GM12878 (cell line): ENCODE measurements at regions not wholly inside any gene's neighbourhood (a gene's known extent, or its start where the extent isn't known, plus 50 kb on each side); places are given as distances from the start of the nearest gene placed in this dataset.

ENCODE experiments used
- ATAC-seq: fragments of 200-7000 bp; cut with Tn5 transposase; 3 replicates; pipeline ENCODE4 v1.9.1; 2020; ENCODE audit warnings: mild to moderate bottlenecking, moderate library complexity
- BruUV-seq: library from RNA; stranded (reverse); fragments of 400-500 nt; replicated peaks from 2 replicates; lab custom pipeline; 2021; lab: Mats Ljungman, UMichigan
- CTCF ChIA-PET: fragments of 300-600 bp; sonication (Branson Sonifier 250); formaldehyde crosslinking; extraction: SDS; loops from one replicate; lab custom pipeline; 2021; ENCODE audit warnings: inconsistent platforms; lab: Yijun Ruan, JAX
- POLR2A ChIA-PET: fragments of 350-600 bp; formaldehyde crosslinking; extraction: SDS; loops from one replicate; lab custom pipeline; 2021; ENCODE audit warnings: inconsistent platforms; lab: Charles Lee
- RAD21 ChIA-PET: fragments of 300-600 bp; sonication (Branson Sonifier 250); formaldehyde crosslinking; loops from one replicate; lab custom pipeline; 2023; ENCODE audit warnings: antibody characterized with exemption; ENCODE audit not compliant: unreplicated experiment; lab: Charles Lee
- SMC1A ChIA-PET: fragments of 300-600 bp; sonication (Branson Sonifier 250); formaldehyde crosslinking; loops from one replicate; lab custom pipeline; 2023; ENCODE audit not compliant: unreplicated experiment, uncharacterized antibody; lab: Charles Lee
- DNase-seq: peaks from one replicate; pipeline ENCODE4 v3.0.0-alpha.2; 2011; ENCODE audit warnings: low read depth, low spot score
- FAIRE-seq: peaks from 3 replicates; lab custom pipeline; 2011; peaks lifted over from hg19 to GRCh38; lab: Jason Lieb, UNC
- H2AFZ ChIP-seq: 2 replicates; pipeline ENCODE4 v1.6.0; 2011; ENCODE audit warnings: low read depth, low read length, control low read depth; ENCODE audit not compliant: control insufficient read depth
- H3K27ac ChIP-seq: 2 replicates; pipeline ENCODE4 v1.5.1; 2011; ENCODE audit warnings: control low read depth; ENCODE audit not compliant: control insufficient read depth, insufficient read depth
- H3K27me3 ChIP-seq, 2 experiments: replicated peaks in 1 of 2; 2 replicates each; pipeline versions ENCODE4 v1.6.0 to v1.6.1; 2011; ENCODE audit warnings: low read length in 1 of 2; ENCODE audit not compliant: control insufficient read depth in 2 of 2, insufficient read depth in 2 of 2
- H3K36me3 ChIP-seq, 2 experiments: 2 replicates each; pipeline ENCODE4 v1.5.1; 2011; ENCODE audit warnings: low read length in 1 of 2; ENCODE audit not compliant: control insufficient read depth in 2 of 2, insufficient read depth in 2 of 2
- H3K4me1 ChIP-seq: 2 replicates; pipeline ENCODE4 v1.6.1; 2011; ENCODE audit warnings: mild to moderate bottlenecking, low read length, moderate library complexity, mixed read lengths; ENCODE audit not compliant: control insufficient read depth, insufficient read depth
- H3K4me2 ChIP-seq: 2 replicates; pipeline ENCODE4 v1.6.0; 2011; ENCODE audit warnings: control low read depth; ENCODE audit not compliant: control insufficient read depth, insufficient read depth
- H3K4me3 ChIP-seq: fragments of 200-600 bp; sonication (generic); 2 replicates; pipeline ENCODE4 v1.5.1; 2016
- H3K79me2 ChIP-seq: 2 replicates; pipeline ENCODE4 v1.6.0; 2011; ENCODE audit warnings: low read length; ENCODE audit not compliant: control insufficient read depth, insufficient read depth
- H3K9ac ChIP-seq: 2 replicates; pipeline ENCODE4 v1.8.0; 2011; ENCODE audit warnings: low read length, control low read depth, mixed read lengths; ENCODE audit not compliant: control insufficient read depth, insufficient read depth
- H3K9me3 ChIP-seq: replicated peaks from 3 replicates; pipeline ENCODE4 v1.5.1; 2011; ENCODE audit warnings: mild to moderate bottlenecking, low read length; ENCODE audit not compliant: control insufficient read depth, insufficient read depth
- H4K20me1 ChIP-seq: 2 replicates; pipeline ENCODE4 v1.6.0; 2011; ENCODE audit not compliant: control insufficient read depth, insufficient read depth
- ASH2L ChIP-seq: fragments of 300-600, 200-600 bp; sonication (generic); IDR thresholded peaks from 2 replicates; pipeline ENCODE4 v1.6.1; 2017; ENCODE audit warnings: low read depth, mild to moderate bottlenecking, borderline replicate concordance
- BCL11A ChIP-seq: IDR thresholded peaks from 2 replicates; pipeline ENCODE4 v1.6.1; 2011; ENCODE audit warnings: low read depth, low read length
- BCL3 ChIP-seq: IDR thresholded peaks from 2 replicates; pipeline ENCODE4 v1.6.1; 2011; ENCODE audit warnings: borderline replicate concordance, low read depth, mild to moderate bottlenecking, moderate library complexity, low read length; ENCODE audit not compliant: insufficient read depth, poor library complexity, severe bottlenecking
- CREB1 ChIP-seq: IDR thresholded peaks from 2 replicates; pipeline ENCODE4 v1.6.1; 2012; ENCODE audit warnings: low read depth, mild to moderate bottlenecking, inconsistent platforms
- CREM ChIP-seq: IDR thresholded peaks from 2 replicates; pipeline ENCODE4 v1.6.1; 2014; ENCODE audit warnings: antibody characterized with exemption, low read depth
- CTCF ChIP-seq, 3 experiments: IDR thresholded peaks in 2 of 3; conservative IDR thresholded peaks in 1 of 3; 2 replicates each; pipeline ENCODE4 v1.5.1; 2011; ENCODE audit warnings: low read depth in 3 of 3, low read length in 3 of 3, mild to moderate bottlenecking in 3 of 3, control low read depth in 2 of 3, moderate library complexity in 2 of 3, inconsistent platforms in 1 of 3, mixed read lengths in 1 of 3; ENCODE audit not compliant: control insufficient read depth in 2 of 3, insufficient read depth in 1 of 3; ENCODE audit errors: extremely low read depth in 1 of 3
- EED ChIP-seq: sonication (generic); IDR thresholded peaks from 2 replicates; pipeline ENCODE4 v1.6.1; 2016; ENCODE audit warnings: antibody characterized with exemption, low read depth
- EGR1 ChIP-seq, 2 experiments: IDR thresholded peaks; 1 replicate in 1 of 2; 2 replicates in 1 of 2; pipeline ENCODE4 v1.6.1; 2011 to 2012; ENCODE audit warnings: low read depth in 2 of 2, low read length in 2 of 2, borderline replicate concordance in 1 of 2, mild to moderate bottlenecking in 1 of 2, moderate library complexity in 1 of 2
- EP300 ChIP-seq, 2 experiments: fragments of 150-350 bp in 1 of 2; IDR thresholded peaks; 2 replicates each; pipeline ENCODE4 v1.6.1; 2011 to 2012; ENCODE audit warnings: low read depth in 2 of 2, low read length in 2 of 2, borderline replicate concordance in 1 of 2, improper control_type of control experiment in 1 of 2, inconsistent platforms in 1 of 2; ENCODE audit not compliant: control insufficient read depth in 1 of 2
- GATAD2B ChIP-seq: fragments of 450-650 bp; conservative IDR thresholded peaks from 2 replicates; pipeline ENCODE4 v1.6.1; 2017; ENCODE audit warnings: low read depth, mild to moderate bottlenecking, moderate library complexity
- NFYB ChIP-seq: IDR thresholded peaks from 2 replicates; pipeline ENCODE4 v1.6.1; 2011; ENCODE audit warnings: low read depth, mild to moderate bottlenecking, low read length, improper control_type of control experiment, moderate library complexity; ENCODE audit not compliant: insufficient read depth
- NR2F1 ChIP-seq: fragments of 450-650 bp; conservative IDR thresholded peaks from 2 replicates; pipeline ENCODE4 v1.6.1; 2017; ENCODE audit warnings: mild to moderate bottlenecking
- PML ChIP-seq: IDR thresholded peaks from 2 replicates; pipeline ENCODE4 v1.6.1; 2012; ENCODE audit warnings: low read length, inconsistent platforms
- POLR2AphosphoS2 ChIP-seq: IDR thresholded peaks from 2 replicates; pipeline ENCODE4 v1.6.1; 2011; ENCODE audit warnings: low read depth, mild to moderate bottlenecking, low read length, improper control_type of control experiment, moderate library complexity
- SMAD1 ChIP-seq: fragments of 450-650 bp; IDR thresholded peaks from 2 replicates; pipeline ENCODE4 v1.6.1; 2018; ENCODE audit warnings: mild to moderate bottlenecking, low read depth; ENCODE audit not compliant: partially characterized antibody
- SREBF1 ChIP-seq: IDR thresholded peaks from 2 replicates; pipeline ENCODE4 v1.6.1; 2012; ENCODE audit warnings: mild to moderate bottlenecking, low read length
- STAT3 ChIP-seq: IDR thresholded peaks from 2 replicates; pipeline ENCODE4 v1.6.1; 2011; ENCODE audit warnings: low read depth, low read length, improper control_type of control experiment
- WRNIP1 ChIP-seq: IDR thresholded peaks from 2 replicates; pipeline ENCODE4 v1.6.1; 2011; ENCODE audit warnings: low read depth, low read length, improper control_type of control experiment, borderline replicate concordance
- ZNF384 ChIP-seq: IDR thresholded peaks from 2 replicates; pipeline ENCODE4 v1.6.1; 2012; ENCODE audit warnings: low read depth, mild to moderate bottlenecking, low read length, improper control_type of control experiment, borderline replicate concordance
- WGBS: methylation state at CpG from one replicate; pipeline ENCODE4 v1.1.6; 2016; ENCODE audit warnings: low lambda C conversion rate; ENCODE audit not compliant: insufficient replicate concordance, insufficient coverage; ENCODE audit errors: missing lambda C conversion rate; 5-methylcytosine and 5-hydroxymethylcytosine counted together
- in situ Hi-C: fragments of 300-500 bp; cut with MboI; formaldehyde crosslinking; loops from 9 replicates; pipeline ENCODE4 v1.14.3; 2018; ENCODE audit warnings: mixed read lengths
- intact Hi-C: fragments of 100-400 bp; cut with micrococcal nuclease; formaldehyde crosslinking; loops from one replicate; pipeline ENCODE4 v1.14.2; 2022; ENCODE audit not compliant: unreplicated experiment
- TF ChIP-seq, protein P1 (sequence below): fragments of 450-650 bp; IDR thresholded peaks from 2 replicates; pipeline ENCODE4 v1.6.1; 2018; ENCODE audit warnings: borderline replicate concordance, mild to moderate bottlenecking; ENCODE audit not compliant: partially characterized antibody

GRCh38 chr10:47073967-47074366, 162.7 kb downstream of the PTPN20 start:
- H3K9me3 ChIP-seq: no peaks in the 10 kb centered on the region; the same call in 2 of the 3 replicates
- in situ Hi-C loops: no loop called here
- H3K9ac ChIP-seq: no peak overlapping the region
- intact Hi-C loops: no loop called here
- H4K20me1 ChIP-seq: no peaks in the 10 kb centered on the region
- no peaks in the 10 kb centered on the region; a peak in 2 of 4 replicates for H3K27me3 ChIP-seq
- H2AFZ ChIP-seq: no peak overlapping the region
- TF ChIP-seq PML: no peak
- TF ChIP-seq SMAD1: no peak
- no peak for TF ChIP-seq EGR1 (IDR thresholded peaks at IDR 0.05; ENCODE audit: borderline replicate concordance in 1 of 2, low read depth in 2 of 2, low read length in 2 of 2)
- TF ChIP-seq ZNF384: no peak
- TF ChIP-seq CREM: no peak
- TF ChIP-seq CTCF (IDR thresholded peaks at IDR 0.05 in 2 of 3, conservative IDR thresholded peaks at IDR 0.05 in 1 of 3; ENCODE audit: control insufficient read depth in 2 of 3, extremely low read depth in 1 of 3, insufficient read depth in 1 of 3, low read depth in 3 of 3, low read length in 3 of 3): no peak
- TF ChIP-seq GATAD2B: no peak
- no peak for TF ChIP-seq WRNIP1
- no peak for TF ChIP-seq POLR2AphosphoS2
- TF ChIP-seq CREB1: no peak
- TF ChIP-seq EP300 (IDR thresholded peaks at IDR 0.05; ENCODE audit: borderline replicate concordance in 1 of 2, control insufficient read depth in 1 of 2, low read depth in 2 of 2, low read length in 2 of 2): no peak
- no peak for TF ChIP-seq EED
- no peak for TF ChIP-seq NR2F1
- no peak for TF ChIP-seq BCL11A
- TF ChIP-seq BCL3: no peak
- TF ChIP-seq SREBF1: no peak
- TF ChIP-seq NFYB: no peak
- no peak for TF ChIP-seq STAT3
- TF ChIP-seq, protein P1, sequence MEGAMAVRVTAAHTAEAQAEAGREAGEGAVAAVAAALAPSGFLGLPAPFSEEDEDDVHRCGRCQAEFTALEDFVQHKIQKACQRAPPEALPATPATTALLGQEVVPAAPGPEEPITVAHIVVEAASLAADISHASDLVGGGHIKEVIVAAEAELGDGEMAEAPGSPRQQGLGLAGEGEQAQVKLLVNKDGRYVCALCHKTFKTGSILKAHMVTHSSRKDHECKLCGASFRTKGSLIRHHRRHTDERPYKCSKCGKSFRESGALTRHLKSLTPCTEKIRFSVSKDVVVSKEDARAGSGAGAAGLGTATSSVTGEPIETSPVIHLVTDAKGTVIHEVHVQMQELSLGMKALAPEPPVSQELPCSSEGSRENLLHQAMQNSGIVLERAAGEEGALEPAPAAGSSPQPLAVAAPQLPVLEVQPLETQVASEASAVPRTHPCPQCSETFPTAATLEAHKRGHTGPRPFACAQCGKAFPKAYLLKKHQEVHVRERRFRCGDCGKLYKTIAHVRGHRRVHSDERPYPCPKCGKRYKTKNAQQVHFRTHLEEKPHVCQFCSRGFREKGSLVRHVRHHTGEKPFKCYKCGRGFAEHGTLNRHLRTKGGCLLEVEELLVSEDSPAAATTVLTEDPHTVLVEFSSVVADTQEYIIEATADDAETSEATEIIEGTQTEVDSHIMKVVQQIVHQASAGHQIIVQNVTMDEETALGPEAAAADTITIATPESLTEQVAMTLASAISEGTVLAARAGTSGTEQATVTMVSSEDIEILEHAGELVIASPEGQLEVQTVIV: no peak
- no peak for TF ChIP-seq ASH2L
- no peak for FAIRE-seq
- H3K4me3 ChIP-seq: no peak overlapping the region
- H3K79me2 ChIP-seq: no peaks in the 10 kb centered on the region
- no peak overlapping the region for H3K27ac ChIP-seq
- no TSS peak for BruUV-seq
- ATAC-seq: no peak
- H3K4me2 ChIP-seq: no peak overlapping the region
- H3K36me3 ChIP-seq: no peaks in the 10 kb centered on the region
- no peaks in the 10 kb centered on the region for H3K4me1 ChIP-seq
- ChIA-PET POLR2A (no interaction called here), CTCF (no interaction called here), RAD21 (no interaction called here), SMC1A (no interaction called here)
- no peak for DNase-seq
- 0% methylated on average over 3 of the region's 3 CpGs for whole genome bisulfite sequencing
